Duodenal mucosa (tissue), 2 donors: ENCODE measurements at regions not wholly inside any gene's neighbourhood (a gene's known extent, or its start where the extent isn't known, plus 50 kb on each side); places are given as distances from the start of the nearest gene placed in this dataset.

Experiments
- H3K27ac ChIP-seq: one replicate; pipeline ENCODE4 v1.7.0; 2013; ENCODE audit warnings: low read depth, low read length
- H3K27me3 ChIP-seq, 2 donors: one replicate each; pipeline ENCODE4 v1.7.0; 2013; ENCODE audit warnings: low read length in 2 of 2, control low read depth in 1 of 2; ENCODE audit not compliant: insufficient read depth in 2 of 2, control insufficient read depth in 1 of 2
- H3K36me3 ChIP-seq, 2 donors: one replicate each; pipeline ENCODE4 v1.7.0; 2013; ENCODE audit warnings: low read length in 2 of 2, control low read depth in 1 of 2; ENCODE audit not compliant: insufficient read depth in 2 of 2, control insufficient read depth in 1 of 2
- H3K4me1 ChIP-seq, 2 donors: one replicate each; pipeline ENCODE4 v1.7.0; 2013; ENCODE audit warnings: low read length in 2 of 2, control low read depth in 1 of 2; ENCODE audit not compliant: insufficient read depth in 2 of 2, control insufficient read depth in 1 of 2
- H3K4me3 ChIP-seq, 2 donors: one replicate each; pipeline ENCODE4 v1.7.0; 2013; ENCODE audit warnings: low read length in 2 of 2, low read depth in 1 of 2
- H3K9ac ChIP-seq, 2 donors: one replicate each; pipeline ENCODE4 v1.7.0; 2013; ENCODE audit warnings: low read length in 2 of 2, low read depth in 1 of 2
- H3K9me3 ChIP-seq, 2 donors: one replicate each; pipeline ENCODE4 v1.7.0; 2013; ENCODE audit warnings: low read length in 2 of 2, control low read depth in 1 of 2; ENCODE audit not compliant: control insufficient read depth in 1 of 2

GRCh38 chr1:157189986-157190982 lies 52.1 kb upstream of the ETV3 start:
- Histone ChIP-seq H3K27me3 (peaks cover 2 to 5% of the 10 kb centered on the region in 2 donors), H3K36me3 (no peaks in the 10 kb centered on the region), H3K9me3 (no peaks in the 10 kb centered on the region), H3K4me3 (no peak overlapping the region), H3K9ac (no peak overlapping the region), H3K4me1 (no peaks in the 10 kb centered on the region), H3K27ac (no peak overlapping the region)

- Histone ChIP-seq H3K27me3 (peaks cover 2 to 4% of the 10 kb centered on the region in 2 donors), H3K9me3 (no peaks in the 10 kb centered on the region), H3K4me3 (no peak overlapping the region), H3K36me3 (no peaks in the 10 kb centered on the region), H3K9ac (no peak overlapping the region), H3K27ac (no peak overlapping the region), H3K4me1 (no peaks in the 10 kb centered on the region)
These were observed 50.9 kb upstream of the ETV3 start for GRCh38 chr1:157189096-157189495.
